Activated CD8-positive, alpha-beta memory T cell treated with anti-CD3 and anti-CD28 coated beads for 48 hours (primary cell): ENCODE measurements at regions not wholly inside any gene's neighbourhood (a gene's known extent, or its start where the extent isn't known, plus 50 kb on each side); places are given as distances from the start of the nearest gene placed in this dataset.

Experiments
- DNase-seq, 3 experiments: peaks; one replicate each; pipeline ENCODE4 v3.0.0-alpha.2; 2020; ENCODE audit warnings: low read depth in 2 of 3, low spot score in 2 of 3

DNA sequence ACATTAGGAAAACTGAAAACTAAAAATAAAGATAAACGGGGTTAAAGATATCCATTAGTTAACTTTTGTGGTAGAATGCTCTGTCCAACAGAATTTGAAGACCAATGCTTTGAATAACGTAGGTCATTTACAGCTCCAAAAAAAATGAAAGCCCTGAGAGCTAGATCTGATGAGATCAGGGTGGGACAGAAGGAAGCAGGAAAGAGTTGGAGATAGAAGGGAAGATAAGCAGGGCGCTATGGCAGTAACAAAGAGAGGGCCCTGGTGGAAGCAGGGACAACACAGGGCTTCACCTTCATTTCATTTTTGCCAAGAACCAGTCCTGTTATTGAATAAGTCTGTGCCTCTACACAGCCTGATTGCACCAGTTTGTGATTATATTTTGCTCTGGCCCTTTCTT lies 51.0 kb upstream of the RGS8 start:
- no peak for DNase-seq

DNA sequence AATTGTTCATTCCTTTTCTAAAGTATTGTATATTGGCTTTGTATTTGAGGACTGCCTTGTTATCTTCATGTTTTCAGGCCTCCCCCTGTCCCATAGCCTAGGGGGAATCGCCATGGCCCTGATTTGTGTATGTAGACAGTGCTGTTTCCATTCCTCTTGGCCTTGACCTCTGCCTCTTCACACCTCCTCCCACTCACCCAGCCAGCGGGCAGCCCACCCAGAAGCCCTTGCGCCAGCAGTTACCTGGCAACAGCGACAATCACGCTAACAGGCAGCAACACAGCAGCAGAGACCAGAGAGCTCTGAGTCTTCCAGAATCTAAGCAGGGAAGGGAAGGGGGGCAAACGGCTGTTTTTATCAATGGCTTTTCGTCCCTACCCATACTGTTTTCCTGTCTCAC lies 50.0 kb upstream of the NPL start:
- DNase-seq: peak in 1 of 3 experiments; percentile 16
